Skin of body (tissue), 1 donor: ENCODE measurements at regions not wholly inside any gene's neighbourhood (a gene's known extent, or its start where the extent isn't known, plus 50 kb on each side); places are given as distances from the start of the nearest gene placed in this dataset.
"Not testable (repeated sequence)": the region's sequence is repeated elsewhere in the genome, so short reads cannot be mapped to it uniquely, and the experiment has no call there.

ENCODE experiments used
- DNase-seq: peaks from one replicate; lab custom pipeline; 2025; lab: John Stamatoyannopoulos, UW

DNA sequence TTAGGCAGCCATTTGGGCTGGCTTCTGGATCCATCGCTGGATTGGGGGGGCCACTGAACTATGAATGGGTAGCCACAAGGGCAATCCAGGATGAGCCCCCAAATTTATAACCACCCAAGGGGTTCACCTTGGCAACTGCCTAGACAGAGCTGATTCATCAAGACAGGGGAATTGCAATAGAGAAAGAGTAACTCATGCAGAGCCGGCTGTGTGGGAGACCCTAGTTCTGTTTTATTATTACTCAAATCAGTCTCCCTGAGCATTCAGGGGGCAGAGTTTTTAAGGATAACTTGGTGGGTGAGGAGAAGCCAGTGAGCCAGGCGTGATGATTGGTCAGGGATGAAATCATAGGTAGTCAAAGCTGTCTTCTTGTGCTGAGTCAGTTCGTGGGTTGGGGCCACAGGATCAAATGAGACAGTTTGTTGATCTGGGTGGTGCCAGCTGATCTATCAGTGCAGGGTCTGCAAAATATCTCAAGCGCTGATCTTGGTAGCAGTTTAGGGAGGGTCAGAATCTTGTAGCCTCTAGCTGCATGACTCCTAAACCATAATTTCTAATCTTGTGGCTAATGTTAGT lies 57.9 kb downstream of the DNAJB9 start:
- DNase-seq, result no peak

DNA sequence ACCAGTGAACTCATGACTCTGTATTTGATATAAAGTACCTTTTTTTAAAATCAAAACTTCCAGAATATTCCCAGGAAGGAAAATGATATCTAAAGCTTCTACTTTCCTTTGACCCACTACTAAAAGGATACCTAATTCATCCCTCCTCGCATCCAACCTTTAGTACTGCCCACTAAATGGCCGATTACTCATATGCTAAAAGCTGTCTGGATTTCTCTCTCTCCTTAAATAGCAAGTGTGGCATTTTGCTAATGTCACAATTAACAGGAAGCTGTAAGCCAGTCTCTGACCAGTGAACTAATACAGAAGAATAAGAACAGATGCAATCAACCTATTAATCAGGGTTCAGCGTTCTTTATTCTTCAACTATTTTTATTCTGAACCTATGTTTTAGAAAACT lies 59.0 kb downstream of the DNAJB9 start:
- no peak for DNase-seq

DNA sequence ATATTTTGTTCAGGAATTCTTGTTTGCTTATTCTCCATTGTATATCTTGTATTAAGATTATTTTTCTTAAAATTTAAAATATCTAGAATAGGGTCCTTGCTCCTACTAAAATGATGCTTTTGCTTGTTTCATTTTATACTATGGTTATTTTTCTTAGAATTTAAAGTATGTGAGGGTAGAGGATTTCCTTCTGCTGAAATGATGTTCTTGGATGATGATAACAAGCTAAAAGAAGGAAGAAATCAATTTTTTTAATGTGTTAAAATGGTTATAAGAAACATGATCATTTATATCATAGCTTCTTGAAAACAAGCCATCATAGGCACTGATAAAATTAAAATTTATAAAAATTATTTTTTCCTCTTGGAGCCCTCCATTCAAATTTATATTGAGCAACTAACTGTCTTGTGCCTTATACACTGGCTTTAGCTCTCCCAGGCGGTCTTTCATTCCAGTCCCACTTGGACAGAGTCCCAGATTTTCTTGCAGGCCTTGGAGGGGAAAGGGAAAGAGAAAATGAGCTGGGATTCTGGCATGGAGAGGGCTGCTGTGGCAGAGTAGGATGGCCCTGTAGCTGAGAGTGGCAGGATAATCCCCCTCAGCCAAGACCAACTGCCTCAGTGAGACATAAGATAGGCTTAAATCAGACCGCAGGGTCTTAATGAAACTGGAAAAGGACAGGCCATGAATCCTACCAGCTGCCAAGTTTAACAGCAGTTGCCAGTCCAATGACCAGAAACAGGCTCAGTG lies 60.2 kb downstream of the DNAJB9 start:
- DNase-seq, result peak; percentile 20

DNA sequence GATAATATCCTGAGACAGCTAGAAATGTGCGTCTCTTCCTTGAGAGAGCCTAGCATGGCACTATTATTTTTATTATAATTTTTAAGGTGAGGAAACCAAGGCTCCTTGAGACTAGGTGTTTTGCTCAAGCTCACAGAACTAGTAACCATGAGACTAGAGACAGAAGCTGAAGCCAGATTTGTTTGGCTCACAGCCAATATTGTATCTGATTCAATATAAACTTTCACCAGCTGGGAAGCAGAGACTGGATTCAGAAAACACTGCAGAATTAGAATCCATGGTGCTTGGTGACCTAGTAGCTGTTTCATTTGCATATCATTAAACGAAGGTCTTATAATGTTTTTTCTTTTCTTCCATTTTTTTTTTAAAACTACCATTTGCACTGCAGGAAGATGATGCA lies 64.4 kb downstream of the DNAJB9 start:
- DNase-seq, result no peak

DNA sequence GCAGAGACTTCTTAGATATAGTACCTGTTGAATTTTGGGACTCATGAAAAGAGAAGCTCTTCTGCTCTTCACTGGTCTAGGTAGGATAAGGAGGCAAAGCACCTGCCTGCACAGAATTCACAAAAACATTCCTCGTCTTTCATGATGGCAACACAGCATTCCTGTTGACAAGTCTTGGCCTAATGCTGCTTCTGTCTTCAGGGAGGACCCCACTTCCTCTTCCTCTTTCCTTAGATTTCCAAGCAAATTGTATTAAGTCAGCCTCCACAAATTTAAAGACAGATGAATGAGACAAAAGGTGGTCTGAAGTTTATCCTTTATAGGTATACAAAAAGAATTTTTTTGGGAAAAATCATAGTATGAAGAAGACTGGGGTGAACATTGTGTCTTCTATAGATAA lies 64.9 kb downstream of the DNAJB9 start:
- DNase-seq, result no peak

DNA sequence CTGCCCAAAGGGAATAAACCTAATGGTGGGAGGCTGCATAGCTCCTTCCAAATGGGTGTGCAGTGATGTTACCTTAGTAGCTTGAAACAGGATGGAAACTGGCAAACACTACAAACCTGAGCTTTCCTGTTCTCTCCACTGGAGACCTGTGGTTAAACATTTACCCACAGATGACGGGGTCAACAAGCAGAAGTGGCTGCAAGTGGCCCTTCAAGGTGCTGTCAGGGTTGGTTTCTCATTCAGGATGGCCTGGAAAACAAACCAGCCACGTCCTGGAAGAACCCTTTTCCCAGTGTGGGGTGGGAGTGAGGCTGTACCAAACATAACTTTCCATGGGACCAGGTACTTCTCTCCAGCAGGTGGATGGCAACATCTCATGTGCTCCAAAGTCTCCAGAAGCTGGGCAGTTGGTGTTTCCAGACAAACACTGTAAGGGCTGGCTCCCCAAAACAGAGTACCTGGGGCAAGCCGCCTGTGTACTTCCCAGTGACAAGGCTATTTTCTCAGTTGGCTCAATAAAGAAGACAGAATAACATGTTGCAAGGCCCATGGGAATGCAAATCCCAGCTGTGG lies 67.5 kb downstream of the DNAJB9 start:
- DNase-seq, result no peak

DNA sequence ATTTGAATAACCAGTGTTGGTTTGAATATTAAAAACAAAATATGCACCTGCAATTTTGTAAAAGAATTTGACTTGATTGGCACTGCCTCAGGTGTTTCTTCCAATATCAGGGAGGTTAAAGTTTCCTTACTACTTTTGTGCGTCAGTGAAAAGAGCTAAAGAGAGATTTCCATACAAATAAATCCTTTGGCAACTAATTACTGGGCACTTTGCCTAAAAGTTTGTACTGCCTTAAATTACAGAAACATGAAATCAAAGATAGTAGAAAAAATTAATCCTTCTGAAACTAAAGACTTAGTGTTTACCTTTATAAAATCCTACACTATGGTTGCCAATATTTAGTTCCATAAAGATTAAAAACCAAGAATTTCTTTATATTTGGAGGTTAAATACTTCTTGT lies 72.5 kb downstream of the DNAJB9 start:
- DNase-seq, result no peak

DNA sequence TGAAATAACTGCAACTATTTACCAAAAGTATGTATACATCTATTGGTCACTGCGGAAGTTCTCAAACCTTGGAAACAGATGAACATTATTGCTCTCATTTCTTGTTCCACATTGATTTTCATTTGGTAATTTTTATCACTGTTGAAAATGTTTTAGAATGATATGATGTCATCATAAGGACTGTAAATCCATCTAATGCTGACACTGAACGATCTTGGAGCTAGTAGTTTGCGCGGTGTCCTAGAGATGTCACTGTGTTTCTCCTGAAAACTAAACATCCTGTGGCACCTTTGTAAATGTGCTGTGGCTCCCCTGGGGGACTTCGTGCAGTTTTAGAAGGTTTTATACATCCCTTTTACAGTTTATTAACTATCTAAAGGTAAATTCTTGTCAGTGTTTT lies 73.5 kb downstream of the DNAJB9 start:
- DNase-seq, result no peak

DNA sequence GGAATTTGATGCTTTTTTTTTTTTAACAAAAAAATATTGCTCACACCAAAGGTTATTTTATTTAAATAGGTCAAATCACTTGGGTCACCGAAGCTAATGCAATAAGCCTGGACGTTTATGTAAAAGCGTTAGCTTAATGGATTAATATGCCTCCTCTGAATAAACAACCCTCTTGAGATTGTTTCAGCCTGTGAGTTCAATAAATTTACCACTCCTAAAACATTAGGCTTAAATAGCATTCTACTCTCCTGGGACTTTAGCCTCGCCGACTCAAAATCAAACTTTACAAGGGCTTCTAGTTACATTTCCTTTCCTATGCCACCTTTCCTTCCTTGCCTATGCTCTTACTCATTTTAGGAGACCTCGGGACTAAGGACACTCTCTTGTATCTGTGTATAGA lies 79.3 kb downstream of the DNAJB9 start:
- DNase-seq, result no peak

DNA sequence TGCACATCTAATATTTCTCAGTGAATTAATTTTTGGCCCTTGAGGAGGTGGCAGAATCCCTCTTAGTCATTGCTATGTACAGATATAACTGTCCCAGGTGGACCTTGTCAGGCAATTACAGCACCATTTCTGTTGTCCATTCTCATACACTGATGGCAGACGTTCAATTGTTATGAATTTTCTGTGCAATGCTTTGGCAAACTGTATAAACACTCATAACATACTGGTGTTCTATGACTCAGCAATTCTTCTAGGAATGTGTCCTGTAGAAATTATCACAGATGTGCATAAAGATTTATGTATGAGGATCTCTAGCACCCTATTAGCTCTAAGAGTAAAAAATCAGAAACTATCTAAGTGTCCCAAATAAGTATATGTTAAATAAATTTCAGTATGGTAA lies 80.8 kb downstream of the DNAJB9 start:
- no peak for DNase-seq

DNA sequence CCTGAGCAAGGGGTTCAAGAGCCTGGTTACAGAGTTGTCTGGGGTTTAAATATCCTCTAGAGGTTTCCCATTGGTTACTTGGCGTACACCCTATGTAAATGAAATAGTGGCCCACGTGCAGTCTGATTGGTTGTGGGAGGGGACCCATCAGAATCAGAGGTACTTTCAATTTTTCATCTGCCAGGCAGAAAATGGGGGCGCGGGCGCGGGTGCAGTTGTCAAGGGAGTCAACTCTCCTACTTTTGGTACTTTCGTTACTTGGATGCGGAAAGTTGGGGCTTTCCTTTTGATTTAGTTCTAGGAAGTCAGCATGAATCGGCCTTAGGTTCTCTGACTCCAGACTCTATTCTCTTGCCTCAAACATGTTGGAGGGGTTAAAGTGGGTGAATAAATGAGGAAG lies 83.2 kb downstream of the DNAJB9 start:
- no peak for DNase-seq

DNA sequence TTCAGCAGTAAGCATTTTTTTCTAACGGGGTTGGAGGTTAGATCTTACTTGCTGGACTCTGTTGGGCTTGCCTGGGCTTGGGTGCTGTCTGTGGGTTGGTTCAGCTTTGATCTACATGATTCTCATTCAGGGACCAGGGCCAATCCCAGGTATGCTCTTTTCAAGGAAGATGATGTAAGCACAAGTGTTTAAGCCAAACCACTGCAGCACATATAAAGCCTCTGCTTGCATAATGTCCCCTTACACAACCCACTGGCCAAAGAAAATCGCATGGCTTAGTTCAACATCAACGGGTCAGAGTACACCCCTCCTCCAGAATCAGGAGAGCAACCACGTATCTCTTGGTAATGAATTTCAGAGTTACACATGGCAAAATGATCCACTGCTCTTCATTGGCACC lies 83.9 kb downstream of the DNAJB9 start:
- DNase-seq, result no peak

DNA sequence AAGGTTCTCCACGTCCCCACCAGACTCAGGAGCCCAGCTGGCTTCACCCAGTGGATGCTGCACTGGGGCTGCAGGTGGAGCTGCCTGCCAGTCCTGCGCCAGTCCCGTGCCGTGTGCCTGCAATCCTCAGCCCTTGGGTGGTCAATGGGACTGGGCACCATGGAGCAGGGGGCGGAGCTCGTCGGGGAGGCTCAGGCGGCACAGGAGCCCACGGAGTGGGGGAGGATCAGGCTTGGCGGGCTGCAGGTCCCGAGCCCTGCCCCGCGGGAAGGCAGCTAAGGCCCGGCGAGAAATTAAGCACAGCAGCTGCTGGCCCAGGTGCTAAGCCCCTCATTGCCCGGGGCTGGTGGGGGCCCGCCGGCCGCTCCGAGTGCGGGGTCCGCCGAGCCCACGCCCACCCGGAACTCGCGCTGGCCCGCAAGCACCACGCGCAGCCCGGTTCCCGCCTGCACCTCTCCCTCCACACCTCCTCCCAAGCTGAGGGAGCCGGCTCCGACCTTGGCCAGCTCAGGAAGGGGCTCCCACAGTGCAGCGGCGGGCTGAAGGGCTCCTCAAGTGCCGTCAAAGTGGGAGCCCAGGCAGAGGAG lies 87.6 kb downstream of the DNAJB9 start:
- DNase-seq, result not testable (repeated sequence)

DNA sequence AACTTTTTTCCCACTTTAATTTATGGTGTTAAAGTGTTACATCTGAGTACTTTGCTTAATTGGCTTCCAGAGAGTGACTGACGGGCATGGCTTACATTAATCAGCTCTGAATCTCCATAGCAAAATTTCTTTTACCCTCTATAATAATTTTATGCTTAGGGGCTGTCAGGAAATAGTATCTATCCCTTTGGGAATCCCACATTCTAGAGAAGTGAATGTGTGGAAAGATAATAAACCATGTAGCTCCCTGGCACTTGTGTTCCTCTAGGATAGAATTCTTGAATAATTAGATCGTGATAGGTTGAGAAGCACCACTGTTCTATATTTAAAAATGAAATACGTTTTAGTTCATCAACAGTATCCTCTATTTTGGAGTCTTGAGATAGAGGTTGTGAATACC lies 89.6 kb downstream of the DNAJB9 start:
- no peak for DNase-seq

DNA sequence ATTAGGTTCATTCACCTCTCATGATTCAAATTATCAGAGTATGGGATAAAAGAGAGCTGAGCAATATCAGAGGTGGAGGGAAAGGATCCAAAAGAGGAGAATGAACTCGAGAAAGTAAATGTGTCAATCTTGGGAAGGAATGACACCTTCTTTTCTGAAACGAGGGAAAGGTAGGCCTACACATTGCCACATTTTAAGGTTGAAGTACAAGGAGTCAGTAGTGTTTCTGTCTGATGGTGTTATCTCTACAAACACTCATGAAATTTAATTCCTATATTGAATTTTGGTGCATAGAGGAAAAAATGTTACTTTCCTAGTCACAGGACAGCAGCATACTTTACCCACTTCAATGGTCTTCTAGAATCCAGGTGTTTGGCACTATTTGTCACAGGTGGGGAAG lies 90.2 kb downstream of the DNAJB9 start:
- DNase-seq, result no peak

DNA sequence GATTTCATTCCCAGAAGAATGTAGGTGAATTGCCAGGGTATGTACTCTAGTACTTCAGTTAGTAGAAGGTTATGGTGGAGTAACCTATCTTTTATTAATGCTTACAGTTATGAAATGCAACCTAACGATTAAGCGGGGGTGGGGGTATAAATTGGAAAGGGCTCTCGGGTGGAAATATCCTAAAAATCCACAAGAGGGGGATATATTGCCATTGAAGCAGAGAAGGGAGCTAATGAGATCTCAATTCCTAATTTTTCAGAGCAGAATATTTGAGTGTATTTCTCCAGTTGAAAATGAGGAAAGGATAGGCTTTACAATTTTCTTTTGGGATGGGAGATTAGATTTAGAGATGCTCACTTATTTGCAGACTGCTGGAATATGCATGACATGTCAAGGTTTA lies 90.8 kb downstream of the DNAJB9 start:
- no peak for DNase-seq

DNA sequence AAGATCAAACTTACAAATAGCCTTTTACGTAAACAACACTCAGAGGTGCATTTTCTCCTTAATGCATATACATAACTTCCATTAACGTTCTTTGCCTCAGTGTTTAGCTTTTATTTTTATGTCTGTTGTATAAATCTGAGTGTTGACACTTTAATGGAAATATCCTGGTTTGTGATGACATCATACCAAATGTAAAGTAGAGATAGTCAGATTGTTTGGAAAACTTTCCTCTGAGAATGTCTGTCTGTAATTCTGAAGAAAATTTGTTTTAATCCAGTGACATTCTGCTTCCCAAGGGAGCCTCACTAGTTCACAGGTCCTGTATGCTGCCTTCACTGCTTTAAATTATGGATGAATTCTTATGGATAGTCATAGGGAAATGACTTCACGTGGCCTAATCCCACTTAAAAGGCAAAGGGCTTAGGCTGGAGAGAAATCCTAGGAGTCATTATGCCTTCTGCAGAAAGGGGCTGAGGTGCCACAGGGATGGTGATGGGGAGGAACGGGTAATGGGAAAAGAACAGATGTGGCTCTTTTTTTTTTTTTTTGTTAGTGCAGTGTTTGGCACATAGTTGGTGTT lies 93.2 kb downstream of the DNAJB9 start:
- DNase-seq, result peak; percentile 38

DNA sequence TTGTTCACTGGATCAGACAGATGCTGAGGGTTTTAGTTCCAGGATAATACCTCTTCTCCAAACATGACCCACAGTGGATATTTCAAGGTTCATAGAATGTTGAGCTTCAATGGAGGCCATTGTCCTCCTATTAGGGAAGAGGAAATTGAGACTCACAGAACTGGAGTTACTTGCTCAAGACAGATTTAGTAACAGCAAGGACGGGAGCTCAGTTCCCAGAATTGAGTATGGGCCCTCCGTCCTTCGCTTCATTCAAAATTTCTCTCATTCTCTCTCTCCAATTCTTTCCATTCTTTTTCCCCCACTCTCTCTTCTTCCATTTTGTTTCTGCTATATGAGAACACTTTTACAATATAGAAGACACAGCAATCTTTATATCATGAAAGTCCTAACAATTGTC lies 94.0 kb downstream of the DNAJB9 start:
- DNase-seq, result no peak

DNA sequence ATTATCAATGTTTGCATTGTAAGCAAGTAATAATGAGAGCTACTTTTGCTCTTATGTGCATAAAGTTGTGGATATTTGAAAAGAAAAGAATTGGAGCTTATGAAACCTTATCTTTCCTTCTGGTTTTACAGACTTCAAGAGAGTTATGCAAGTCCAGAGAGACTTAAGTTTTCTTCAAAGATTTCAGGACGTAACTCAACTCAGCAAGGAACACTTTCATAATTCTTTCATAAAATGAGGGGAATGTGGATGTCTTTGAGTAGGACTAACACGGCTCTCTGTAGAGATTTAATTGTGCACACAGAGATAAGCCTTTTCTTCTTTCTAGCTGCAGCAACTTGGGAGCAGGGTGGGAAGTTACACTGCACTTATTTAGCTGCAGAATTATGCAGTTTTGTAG lies 97.5 kb downstream of the DNAJB9 start:
- DNase-seq, result no peak

DNA sequence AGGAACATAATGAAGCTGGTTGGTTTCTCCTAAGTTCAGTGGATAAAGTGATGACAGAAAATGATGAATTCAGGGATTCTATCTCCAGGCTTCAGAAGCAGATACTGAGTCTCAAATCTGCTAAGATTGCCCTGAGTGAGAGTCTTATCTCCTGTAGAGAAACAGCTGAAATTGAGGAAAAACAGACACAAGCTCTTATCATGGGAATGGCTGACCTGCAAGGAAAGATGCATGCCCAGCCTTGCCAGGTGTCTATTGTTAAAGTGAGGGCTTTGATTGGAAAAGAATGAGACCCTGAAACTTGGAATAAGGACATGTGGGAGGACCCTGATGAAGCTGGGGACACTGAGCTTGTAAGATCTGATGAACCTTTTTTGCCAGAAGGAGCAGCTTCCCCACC lies 100.3 kb downstream of the DNAJB9 start:
- DNase-seq, result no peak

DNA sequence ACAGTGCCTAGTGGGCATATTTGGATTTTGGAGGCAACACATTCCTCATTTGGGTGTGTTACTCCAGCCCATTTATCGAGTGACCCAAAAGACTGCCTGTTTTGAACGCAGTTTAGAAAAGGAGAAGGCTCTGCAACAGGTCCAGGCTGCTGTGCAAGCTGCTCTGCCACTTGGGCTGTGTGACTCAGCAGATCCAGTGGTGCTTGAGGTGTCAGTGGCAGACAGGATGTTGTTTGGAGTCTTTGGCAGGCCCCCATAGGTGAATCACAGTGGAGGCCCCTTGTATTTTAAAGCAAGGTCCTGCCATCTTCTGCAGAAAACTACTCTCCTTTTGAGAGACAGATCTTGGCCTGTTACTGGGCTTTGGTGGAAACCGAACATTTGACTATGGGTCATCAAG lies 104.0 kb downstream of the DNAJB9 start:
- DNase-seq, result not testable (repeated sequence)

DNA sequence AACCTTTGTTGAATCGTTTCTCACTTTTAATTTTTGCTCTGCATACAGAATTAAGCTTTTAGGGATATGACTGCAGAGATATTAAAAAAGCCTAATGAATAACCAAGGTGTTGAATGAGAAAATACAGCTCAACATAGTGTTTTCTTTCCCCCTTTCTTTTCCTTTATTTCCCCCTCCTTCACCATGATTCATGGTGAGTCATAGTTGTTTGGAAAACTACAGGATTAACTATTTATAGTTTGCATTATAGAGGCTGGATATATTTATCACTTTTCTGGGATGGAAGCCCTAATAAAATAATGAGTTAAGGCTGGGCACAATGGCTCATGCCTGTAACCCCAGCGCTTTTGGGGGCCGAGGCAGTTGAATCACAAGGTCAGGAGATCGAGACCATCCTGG lies 115.0 kb downstream of the DNAJB9 start:
- no peak for DNase-seq

DNA sequence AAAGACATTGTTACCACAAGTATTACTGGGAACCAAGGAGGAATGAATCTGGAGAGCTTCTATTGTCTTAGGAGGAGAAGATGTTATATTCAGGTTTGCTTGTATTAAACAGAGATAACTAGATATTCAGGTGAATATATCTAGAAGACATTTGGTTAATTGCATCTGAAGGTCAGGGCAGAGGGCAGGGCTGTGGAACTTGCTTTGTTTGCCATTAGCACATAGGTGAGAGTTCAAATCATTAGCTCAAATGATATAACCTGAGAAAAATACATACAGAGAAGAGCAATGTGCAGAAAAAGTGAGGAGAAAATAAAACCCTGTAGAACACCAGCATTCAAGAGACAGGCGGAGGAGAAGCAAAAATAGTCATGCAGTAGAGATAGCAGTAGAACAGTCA lies 116.8 kb downstream of the DNAJB9 start:
- no peak for DNase-seq
